GM23338 (cell line): ENCODE measurements at regions not wholly inside any gene's neighbourhood (a gene's known extent, or its start where the extent isn't known, plus 50 kb on each side); places are given as distances from the start of the nearest gene placed in this dataset.

Experiments
- ATAC-seq: fragments of 200-7000 bp; cut with Tn5 transposase; 3 replicates; pipeline ENCODE4 v1.9.1; 2020
- DNase-seq: peaks from one replicate; pipeline ENCODE4 v3.0.0-alpha.2; 2015; ENCODE audit warnings: low spot score
- H2AFZ ChIP-seq: fragments of 200-600 bp; sonication (generic); 2 replicates; pipeline ENCODE4 v1.8.0; 2016; ENCODE audit warnings: antibody characterized with exemption, mild to moderate bottlenecking, moderate library complexity
- H3F3A ChIP-seq: fragments of 200-600 bp; sonication (generic); replicated peaks from 2 replicates; pipeline ENCODE4 v1.8.0; 2017; ENCODE audit warnings: antibody characterized with exemption, mixed run types, low read depth
- H3K27ac ChIP-seq: fragments of 200-600 bp; sonication (generic); 2 replicates; pipeline ENCODE4 v1.6.1; 2016; ENCODE audit warnings: low read depth
- H3K27me3 ChIP-seq: fragments of 200-600 bp; sonication (generic); 2 replicates; pipeline ENCODE4 v1.8.0; 2016; ENCODE audit warnings: mild to moderate bottlenecking, mixed run types, moderate library complexity; ENCODE audit not compliant: insufficient read depth
- H3K36me3 ChIP-seq: fragments of 200-600 bp; sonication (generic); 2 replicates; pipeline ENCODE4 v1.8.0; 2016; ENCODE audit warnings: mild to moderate bottlenecking; ENCODE audit not compliant: insufficient read depth
- H3K4me1 ChIP-seq: fragments of 200-600 bp; sonication (generic); 2 replicates; pipeline ENCODE4 v1.8.0; 2016; ENCODE audit warnings: mild to moderate bottlenecking, moderate library complexity; ENCODE audit not compliant: insufficient read depth
- H3K4me2 ChIP-seq: fragments of 200-600 bp; sonication (generic); 2 replicates; pipeline ENCODE4 v1.7.1; 2017; ENCODE audit warnings: mixed run types
- H3K4me3 ChIP-seq: fragments of 200-600 bp; sonication (generic); 2 replicates; pipeline ENCODE4 v1.6.1; 2016; ENCODE audit warnings: mixed run types
- H3K79me2 ChIP-seq: fragments of 200-600 bp; sonication (generic); replicated peaks from 2 replicates; pipeline ENCODE4 v1.8.0; 2017; ENCODE audit warnings: mild to moderate bottlenecking; ENCODE audit not compliant: insufficient read depth
- H3K9me2 ChIP-seq: fragments of 200-600 bp; sonication (generic); 2 replicates; pipeline ENCODE4 v1.8.0; 2017; ENCODE audit not compliant: insufficient read depth
- H4K20me1 ChIP-seq: fragments of 200-600 bp; sonication (generic); replicated peaks from 2 replicates; pipeline ENCODE4 v1.8.0; 2017; ENCODE audit warnings: mild to moderate bottlenecking; ENCODE audit not compliant: insufficient read depth
- H3K27ac Mint-ChIP-seq: 2 replicates; pipeline ENCODE4 v1.8.0; 2020; ENCODE audit warnings: inconsistent platforms, mild to moderate bottlenecking, moderate library complexity, mixed read lengths
- H3K27me3 Mint-ChIP-seq: 3 replicates; pipeline ENCODE4 v1.8.0; 2022; ENCODE audit warnings: low read depth, mild to moderate bottlenecking, moderate library complexity, mixed read lengths, inconsistent platforms; ENCODE audit not compliant: insufficient read depth, poor library complexity
- H3K36me3 Mint-ChIP-seq: 3 replicates; pipeline ENCODE4 v1.8.0; 2021; ENCODE audit warnings: low read depth, mild to moderate bottlenecking, inconsistent platforms, moderate library complexity, mixed read lengths
- H3K4me1 Mint-ChIP-seq: 3 replicates; pipeline ENCODE4 v1.8.0; 2020; ENCODE audit warnings: mild to moderate bottlenecking, inconsistent platforms, mixed read lengths
- H3K4me3 Mint-ChIP-seq: 3 replicates; pipeline ENCODE4 v1.8.0; 2021; ENCODE audit warnings: moderate library complexity, mild to moderate bottlenecking, inconsistent platforms, mixed read lengths
- H3K9me3 Mint-ChIP-seq: 3 replicates; pipeline ENCODE4 v1.8.0; 2020; ENCODE audit warnings: moderate library complexity, mild to moderate bottlenecking, inconsistent platforms, mixed read lengths
- CREB1 ChIP-seq: fragments of 250-450 bp; sonication (Bioruptor Pico); IDR thresholded peaks from 2 replicates; pipeline ENCODE4 v1.5.0; 2020; ENCODE audit warnings: low read depth, mild to moderate bottlenecking, moderate library complexity
- EZH2 ChIP-seq: fragments of 200-600 bp; sonication (generic); IDR thresholded peaks from one replicate; pipeline ENCODE4 v1.8.0; 2017; ENCODE audit warnings: antibody characterized with exemption, mild to moderate bottlenecking, low read depth; ENCODE audit not compliant: unreplicated experiment
- EZH2phosphoT487 ChIP-seq: fragments of 200-600 bp; sonication (generic); IDR thresholded peaks from one replicate; pipeline ENCODE4 v1.8.1; 2018; ENCODE audit warnings: antibody characterized with exemption; ENCODE audit not compliant: unreplicated experiment
- JUNB ChIP-seq: IDR thresholded peaks from one replicate; pipeline ENCODE4 v1.6.1; 2016; ENCODE audit warnings: antibody characterized with exemption; ENCODE audit not compliant: unreplicated experiment
- POLR2AphosphoS5 ChIP-seq: IDR thresholded peaks from 2 replicates; pipeline ENCODE4 v1.6.1; 2016; ENCODE audit warnings: antibody characterized with exemption, low read depth
- STAT1 ChIP-seq: IDR thresholded peaks from one replicate; pipeline ENCODE4 v1.6.1; 2016; ENCODE audit warnings: antibody characterized with exemption; ENCODE audit not compliant: unreplicated experiment
- ZNF114 ChIP-seq: fragments of 250-450 bp; sonication (Bioruptor Pico); IDR thresholded peaks from 2 replicates; pipeline ENCODE4 v1.5.0; 2020; ENCODE audit warnings: mild to moderate bottlenecking, moderate library complexity
- ZNF331 ChIP-seq: fragments of 250-450 bp; sonication (Bioruptor Pico); IDR thresholded peaks from 2 replicates; pipeline ENCODE4 v1.5.0; 2020; ENCODE audit warnings: low read depth, mild to moderate bottlenecking, moderate library complexity
- TF ChIP-seq, protein P1 (sequence below), 2 experiments: fragments of 200-600 bp in 1 of 2; sonication (generic) in 1 of 2; conservative IDR thresholded peaks; 2 replicates each; pipeline versions ENCODE4 v1.5.1 to v1.6.1; 2016 to 2017; ENCODE audit warnings: antibody characterized with exemption in 2 of 2, low read depth in 2 of 2, mild to moderate bottlenecking in 2 of 2, moderate library complexity in 1 of 2
- TF ChIP-seq, protein P2 (sequence below): IDR thresholded peaks from 2 replicates; pipeline ENCODE4 v1.6.1; 2016; ENCODE audit warnings: antibody characterized with exemption
- TF ChIP-seq, protein P3 (sequence below): IDR thresholded peaks from one replicate; pipeline ENCODE4 v1.6.1; 2018; ENCODE audit warnings: antibody characterized with exemption; ENCODE audit not compliant: unreplicated experiment

DNA sequence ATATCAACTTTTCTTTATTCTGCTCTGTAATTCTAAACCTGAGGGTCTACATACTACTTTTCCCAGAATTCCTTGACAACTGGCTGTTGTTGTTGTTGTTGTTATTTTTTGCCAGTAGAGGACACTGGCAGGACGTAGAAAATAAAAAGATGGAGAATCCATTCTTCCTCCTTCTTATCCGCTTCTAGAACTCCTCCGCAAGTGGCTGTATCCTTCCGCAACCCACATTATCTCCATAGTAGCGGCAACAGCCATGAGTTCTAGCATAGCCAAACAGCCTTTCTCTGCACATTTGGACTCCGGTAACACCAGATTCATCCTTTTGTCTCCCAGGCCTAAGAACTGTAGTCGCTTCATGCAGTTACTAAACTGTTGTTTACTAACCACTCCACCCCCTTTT lies 91.1 kb upstream of the CACHD1 start:
- H3K4me2 ChIP-seq = no peak overlapping the region
- no peaks in the 10 kb centered on the region for H3K9me2 ChIP-seq
- H3K27me3 ChIP-seq = no peaks in the 10 kb centered on the region
- H3K4me3 Mint-ChIP-seq = no peak overlapping the region
- peaks cover 2% of the 10 kb centered on the region for H3K9me3 Mint-ChIP-seq
- TF ChIP-seq JUNB (no peak), STAT1 (no peak), CREB1 (CRISPR knock-in tag) (no peak)
- TF ChIP-seq, protein P1, sequence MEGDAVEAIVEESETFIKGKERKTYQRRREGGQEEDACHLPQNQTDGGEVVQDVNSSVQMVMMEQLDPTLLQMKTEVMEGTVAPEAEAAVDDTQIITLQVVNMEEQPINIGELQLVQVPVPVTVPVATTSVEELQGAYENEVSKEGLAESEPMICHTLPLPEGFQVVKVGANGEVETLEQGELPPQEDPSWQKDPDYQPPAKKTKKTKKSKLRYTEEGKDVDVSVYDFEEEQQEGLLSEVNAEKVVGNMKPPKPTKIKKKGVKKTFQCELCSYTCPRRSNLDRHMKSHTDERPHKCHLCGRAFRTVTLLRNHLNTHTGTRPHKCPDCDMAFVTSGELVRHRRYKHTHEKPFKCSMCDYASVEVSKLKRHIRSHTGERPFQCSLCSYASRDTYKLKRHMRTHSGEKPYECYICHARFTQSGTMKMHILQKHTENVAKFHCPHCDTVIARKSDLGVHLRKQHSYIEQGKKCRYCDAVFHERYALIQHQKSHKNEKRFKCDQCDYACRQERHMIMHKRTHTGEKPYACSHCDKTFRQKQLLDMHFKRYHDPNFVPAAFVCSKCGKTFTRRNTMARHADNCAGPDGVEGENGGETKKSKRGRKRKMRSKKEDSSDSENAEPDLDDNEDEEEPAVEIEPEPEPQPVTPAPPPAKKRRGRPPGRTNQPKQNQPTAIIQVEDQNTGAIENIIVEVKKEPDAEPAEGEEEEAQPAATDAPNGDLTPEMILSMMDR (conservative IDR thresholded peaks at IDR 0.05; ENCODE audit: low read depth in 2 of 2) = peak; percentile 71 to 79
- H3K4me3 ChIP-seq = no peak overlapping the region
- no peaks in the 10 kb centered on the region for H3K36me3 ChIP-seq
- H4K20me1 ChIP-seq = no peaks in the 10 kb centered on the region
- no peaks in the 10 kb centered on the region for H3K27me3 Mint-ChIP-seq
- H3K36me3 Mint-ChIP-seq = peaks cover 2% of the 10 kb centered on the region; the same call in 2 of the 3 replicates
- ATAC-seq (peak; percentile 88), DNase-seq (peak; percentile 86)
- no peak overlapping the region for H3K27ac Mint-ChIP-seq
- H2AFZ ChIP-seq = no peak overlapping the region
- no peaks in the 10 kb centered on the region for H3K79me2 ChIP-seq
- H3K4me1 ChIP-seq = no peaks in the 10 kb centered on the region
- H3K4me1 Mint-ChIP-seq = peaks cover 2% of the 10 kb centered on the region; the same call in 2 of the 3 replicates
- H3F3A ChIP-seq = no peaks in the 10 kb centered on the region
- no peak overlapping the region for H3K27ac ChIP-seq

DNA sequence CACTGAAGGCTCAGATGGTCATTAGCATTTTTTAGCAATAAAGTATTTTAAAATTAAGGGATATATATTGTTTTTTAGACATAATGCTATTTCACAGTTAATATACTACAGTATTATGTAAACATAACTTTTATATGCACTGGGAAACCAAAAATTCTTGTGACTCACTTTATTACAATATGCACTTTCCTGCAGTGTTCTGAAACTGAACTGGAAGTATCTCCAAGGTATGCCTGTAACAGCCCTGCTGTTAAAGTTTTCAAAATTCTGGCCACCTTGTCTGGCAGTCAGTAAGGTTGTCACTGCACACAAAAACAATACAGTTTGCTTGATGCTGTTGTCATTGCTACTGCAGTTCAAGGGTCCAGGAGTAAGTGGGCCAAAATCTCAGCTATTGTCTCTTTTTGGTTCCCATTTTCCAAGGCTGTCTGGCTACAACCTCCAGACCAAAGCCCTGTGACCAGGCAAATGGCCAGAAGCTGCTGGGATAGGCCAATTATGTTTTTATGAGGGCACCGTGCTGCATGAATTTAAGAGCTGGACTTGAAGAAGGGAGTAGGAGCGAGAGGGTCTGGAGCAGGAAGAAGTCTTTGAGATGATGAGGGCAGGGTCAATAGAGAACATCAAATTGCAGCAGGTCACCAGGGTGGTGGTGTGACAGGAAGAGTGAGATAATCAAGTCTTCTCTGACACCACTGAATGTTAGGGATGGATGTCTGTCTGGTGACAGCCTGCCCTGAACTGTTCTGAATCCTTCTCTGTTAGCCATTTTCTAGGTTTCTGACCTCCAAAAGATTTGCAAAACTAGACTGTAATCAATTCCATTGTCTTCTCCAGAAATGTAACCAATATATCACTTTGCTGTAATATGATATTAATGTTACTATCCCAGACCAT lies 82.3 kb upstream of the CACHD1 start:
- Mint-ChIP-seq H3K27me3 (no peaks in the 10 kb centered on the region), H3K4me1 (peaks cover 13% of the 10 kb centered on the region), H3K9me3 (peaks cover 16% of the 10 kb centered on the region), H3K27ac (no peak overlapping the region), H3K4me3 (no peak overlapping the region), H3K36me3 (peaks cover 7% of the 10 kb centered on the region; the same call in 2 of the 3 replicates)
- no peak overlapping the region for H3K27ac ChIP-seq
- H3K4me2 ChIP-seq = no peak overlapping the region
- no peak overlapping the region for H3K4me3 ChIP-seq
- H3K79me2 ChIP-seq = no peaks in the 10 kb centered on the region
- DNase-seq (no peak), ATAC-seq (no peak)
- no peaks in the 10 kb centered on the region for H3K36me3 ChIP-seq
- no peaks in the 10 kb centered on the region for H4K20me1 ChIP-seq
- no peak overlapping the region for H2AFZ ChIP-seq
- H3K9me2 ChIP-seq = no peaks in the 10 kb centered on the region
- H3K27me3 ChIP-seq = no peaks in the 10 kb centered on the region
- H3K4me1 ChIP-seq = peaks cover 8% of the 10 kb centered on the region
- H3F3A ChIP-seq = no peaks in the 10 kb centered on the region
- TF ChIP-seq JUNB (no peak), EZH2phosphoT487 (no peak), ZNF331 (CRISPR knock-in tag) (no peak), EZH2 (no peak), ZNF114 (CRISPR knock-in tag) (no peak), STAT1 (no peak), POLR2AphosphoS5 (no peak), CREB1 (CRISPR knock-in tag) (no peak)
- TF ChIP-seq, protein P1 (conservative IDR thresholded peaks at IDR 0.05; ENCODE audit: low read depth in 2 of 2) = no peak
- TF ChIP-seq, protein P2, sequence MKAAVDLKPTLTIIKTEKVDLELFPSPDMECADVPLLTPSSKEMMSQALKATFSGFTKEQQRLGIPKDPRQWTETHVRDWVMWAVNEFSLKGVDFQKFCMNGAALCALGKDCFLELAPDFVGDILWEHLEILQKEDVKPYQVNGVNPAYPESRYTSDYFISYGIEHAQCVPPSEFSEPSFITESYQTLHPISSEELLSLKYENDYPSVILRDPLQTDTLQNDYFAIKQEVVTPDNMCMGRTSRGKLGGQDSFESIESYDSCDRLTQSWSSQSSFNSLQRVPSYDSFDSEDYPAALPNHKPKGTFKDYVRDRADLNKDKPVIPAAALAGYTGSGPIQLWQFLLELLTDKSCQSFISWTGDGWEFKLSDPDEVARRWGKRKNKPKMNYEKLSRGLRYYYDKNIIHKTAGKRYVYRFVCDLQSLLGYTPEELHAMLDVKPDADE = no peak
- TF ChIP-seq, protein P3, sequence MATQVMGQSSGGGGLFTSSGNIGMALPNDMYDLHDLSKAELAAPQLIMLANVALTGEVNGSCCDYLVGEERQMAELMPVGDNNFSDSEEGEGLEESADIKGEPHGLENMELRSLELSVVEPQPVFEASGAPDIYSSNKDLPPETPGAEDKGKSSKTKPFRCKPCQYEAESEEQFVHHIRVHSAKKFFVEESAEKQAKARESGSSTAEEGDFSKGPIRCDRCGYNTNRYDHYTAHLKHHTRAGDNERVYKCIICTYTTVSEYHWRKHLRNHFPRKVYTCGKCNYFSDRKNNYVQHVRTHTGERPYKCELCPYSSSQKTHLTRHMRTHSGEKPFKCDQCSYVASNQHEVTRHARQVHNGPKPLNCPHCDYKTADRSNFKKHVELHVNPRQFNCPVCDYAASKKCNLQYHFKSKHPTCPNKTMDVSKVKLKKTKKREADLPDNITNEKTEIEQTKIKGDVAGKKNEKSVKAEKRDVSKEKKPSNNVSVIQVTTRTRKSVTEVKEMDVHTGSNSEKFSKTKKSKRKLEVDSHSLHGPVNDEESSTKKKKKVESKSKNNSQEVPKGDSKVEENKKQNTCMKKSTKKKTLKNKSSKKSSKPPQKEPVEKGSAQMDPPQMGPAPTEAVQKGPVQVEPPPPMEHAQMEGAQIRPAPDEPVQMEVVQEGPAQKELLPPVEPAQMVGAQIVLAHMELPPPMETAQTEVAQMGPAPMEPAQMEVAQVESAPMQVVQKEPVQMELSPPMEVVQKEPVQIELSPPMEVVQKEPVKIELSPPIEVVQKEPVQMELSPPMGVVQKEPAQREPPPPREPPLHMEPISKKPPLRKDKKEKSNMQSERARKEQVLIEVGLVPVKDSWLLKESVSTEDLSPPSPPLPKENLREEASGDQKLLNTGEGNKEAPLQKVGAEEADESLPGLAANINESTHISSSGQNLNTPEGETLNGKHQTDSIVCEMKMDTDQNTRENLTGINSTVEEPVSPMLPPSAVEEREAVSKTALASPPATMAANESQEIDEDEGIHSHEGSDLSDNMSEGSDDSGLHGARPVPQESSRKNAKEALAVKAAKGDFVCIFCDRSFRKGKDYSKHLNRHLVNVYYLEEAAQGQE = no peak
